ENCODE measurements at regions not wholly inside any gene's neighbourhood (a gene's known extent, or its start where the extent isn't known, plus 50 kb on each side); places are given as distances from the start of the nearest gene placed in this dataset.

- no peak overlapping the region for H3K27ac ChIP-seq (ENCODE audit: low read depth in 1 of 2, low read length in 2 of 2)
- TF ChIP-seq, protein P1, sequence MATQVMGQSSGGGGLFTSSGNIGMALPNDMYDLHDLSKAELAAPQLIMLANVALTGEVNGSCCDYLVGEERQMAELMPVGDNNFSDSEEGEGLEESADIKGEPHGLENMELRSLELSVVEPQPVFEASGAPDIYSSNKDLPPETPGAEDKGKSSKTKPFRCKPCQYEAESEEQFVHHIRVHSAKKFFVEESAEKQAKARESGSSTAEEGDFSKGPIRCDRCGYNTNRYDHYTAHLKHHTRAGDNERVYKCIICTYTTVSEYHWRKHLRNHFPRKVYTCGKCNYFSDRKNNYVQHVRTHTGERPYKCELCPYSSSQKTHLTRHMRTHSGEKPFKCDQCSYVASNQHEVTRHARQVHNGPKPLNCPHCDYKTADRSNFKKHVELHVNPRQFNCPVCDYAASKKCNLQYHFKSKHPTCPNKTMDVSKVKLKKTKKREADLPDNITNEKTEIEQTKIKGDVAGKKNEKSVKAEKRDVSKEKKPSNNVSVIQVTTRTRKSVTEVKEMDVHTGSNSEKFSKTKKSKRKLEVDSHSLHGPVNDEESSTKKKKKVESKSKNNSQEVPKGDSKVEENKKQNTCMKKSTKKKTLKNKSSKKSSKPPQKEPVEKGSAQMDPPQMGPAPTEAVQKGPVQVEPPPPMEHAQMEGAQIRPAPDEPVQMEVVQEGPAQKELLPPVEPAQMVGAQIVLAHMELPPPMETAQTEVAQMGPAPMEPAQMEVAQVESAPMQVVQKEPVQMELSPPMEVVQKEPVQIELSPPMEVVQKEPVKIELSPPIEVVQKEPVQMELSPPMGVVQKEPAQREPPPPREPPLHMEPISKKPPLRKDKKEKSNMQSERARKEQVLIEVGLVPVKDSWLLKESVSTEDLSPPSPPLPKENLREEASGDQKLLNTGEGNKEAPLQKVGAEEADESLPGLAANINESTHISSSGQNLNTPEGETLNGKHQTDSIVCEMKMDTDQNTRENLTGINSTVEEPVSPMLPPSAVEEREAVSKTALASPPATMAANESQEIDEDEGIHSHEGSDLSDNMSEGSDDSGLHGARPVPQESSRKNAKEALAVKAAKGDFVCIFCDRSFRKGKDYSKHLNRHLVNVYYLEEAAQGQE (IDR thresholded peaks at IDR 0.05): no peak
- H3K4me3 ChIP-seq (ENCODE audit: low read depth in 1 of 3, low read length in 3 of 3): no peak overlapping the region
- no peak for DNase-seq (ENCODE audit: low spot score)
- H3K9me3 ChIP-seq (ENCODE audit: control insufficient read depth in 4 of 4, low read length in 3 of 4): no peaks in the 10 kb centered on the region
- no peak overlapping the region for H3K9ac ChIP-seq (ENCODE audit: low read depth in 1 of 2, low read length in 2 of 2)
- no peaks in the 10 kb centered on the region for H3K36me3 ChIP-seq (ENCODE audit: control insufficient read depth in 4 of 4, insufficient read depth in 3 of 4, low read depth in 1 of 4, low read length in 3 of 4)
- WGBS: 44% methylated on average over 4 of the region's 4 CpGs
- H3K4me1 ChIP-seq (ENCODE audit: control insufficient read depth in 4 of 4, insufficient read depth in 4 of 4, low read length in 3 of 4): no peaks in the 10 kb centered on the region
- H3K27me3 ChIP-seq (ENCODE audit: control insufficient read depth in 4 of 4, insufficient read depth in 4 of 4, low read length in 3 of 4): peaks cover 0 to 3% (median 0%) of the 10 kb centered on the region in 4 donors
Measured at GRCh38 chr1:30197639-30198450, 525.5 kb downstream of the MATN1 start.

GRCh38 chr1:30196872-30197638, 526.3 kb downstream of the MATN1 start:
- DNase-seq (ENCODE audit: low spot score): no peak
- TF ChIP-seq HNF4A (conservative IDR thresholded peaks at IDR 0.05) (no peak), FOXA2 (IDR thresholded peaks at IDR 0.05) (no peak)
- TF ChIP-seq, protein P2, sequence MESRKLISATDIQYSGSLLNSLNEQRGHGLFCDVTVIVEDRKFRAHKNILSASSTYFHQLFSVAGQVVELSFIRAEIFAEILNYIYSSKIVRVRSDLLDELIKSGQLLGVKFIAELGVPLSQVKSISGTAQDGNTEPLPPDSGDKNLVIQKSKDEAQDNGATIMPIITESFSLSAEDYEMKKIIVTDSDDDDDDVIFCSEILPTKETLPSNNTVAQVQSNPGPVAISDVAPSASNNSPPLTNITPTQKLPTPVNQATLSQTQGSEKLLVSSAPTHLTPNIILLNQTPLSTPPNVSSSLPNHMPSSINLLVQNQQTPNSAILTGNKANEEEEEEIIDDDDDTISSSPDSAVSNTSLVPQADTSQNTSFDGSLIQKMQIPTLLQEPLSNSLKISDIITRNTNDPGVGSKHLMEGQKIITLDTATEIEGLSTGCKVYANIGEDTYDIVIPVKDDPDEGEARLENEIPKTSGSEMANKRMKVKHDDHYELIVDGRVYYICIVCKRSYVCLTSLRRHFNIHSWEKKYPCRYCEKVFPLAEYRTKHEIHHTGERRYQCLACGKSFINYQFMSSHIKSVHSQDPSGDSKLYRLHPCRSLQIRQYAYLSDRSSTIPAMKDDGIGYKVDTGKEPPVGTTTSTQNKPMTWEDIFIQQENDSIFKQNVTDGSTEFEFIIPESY (IDR thresholded peaks at IDR 0.05): no peak

DNA sequence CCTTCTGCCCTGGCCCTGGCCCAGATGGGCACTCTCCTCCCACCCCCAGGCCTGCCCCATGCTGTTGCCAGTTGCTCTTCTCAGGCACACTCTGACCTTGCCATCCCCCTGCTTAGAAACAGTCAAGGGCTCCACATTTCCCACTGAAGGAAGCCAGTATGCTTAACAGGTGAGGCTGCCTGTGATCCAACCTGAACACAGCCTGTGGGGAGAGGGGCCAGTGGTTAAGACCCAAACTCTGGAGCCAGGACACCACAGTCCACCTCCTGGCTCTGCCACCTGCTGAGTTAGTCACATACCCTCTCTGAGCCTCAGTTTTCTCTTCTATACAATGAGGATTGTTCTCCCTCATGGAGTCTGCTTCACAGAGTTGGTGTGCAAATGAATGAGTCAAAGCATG, 526.9 kb downstream of the MATN1 start:
- Histone ChIP-seq H3K27ac (ENCODE audit: low read depth in 1 of 2, low read length in 2 of 2) (no peak overlapping the region), H3K36me3 (ENCODE audit: control insufficient read depth in 4 of 4, insufficient read depth in 3 of 4, low read depth in 1 of 4, low read length in 3 of 4) (no peaks in the 10 kb centered on the region)
- TF ChIP-seq SP1 (IDR thresholded peaks at IDR 0.05): no peak
- TF ChIP-seq EGR1 (IDR thresholded peaks at IDR 0.05; ENCODE audit: low read depth in 2 of 2): no peak
- TF ChIP-seq JUND (IDR thresholded peaks at IDR 0.05): no peak
- TF ChIP-seq, protein P3, sequence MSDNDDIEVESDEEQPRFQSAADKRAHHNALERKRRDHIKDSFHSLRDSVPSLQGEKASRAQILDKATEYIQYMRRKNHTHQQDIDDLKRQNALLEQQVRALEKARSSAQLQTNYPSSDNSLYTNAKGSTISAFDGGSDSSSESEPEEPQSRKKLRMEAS (IDR thresholded peaks at IDR 0.05): no peak
- no peak for TF ChIP-seq HNF4A (conservative IDR thresholded peaks at IDR 0.05)
- no peak for TF ChIP-seq RAD21 (IDR thresholded peaks at IDR 0.05)
- no peak for TF ChIP-seq FOXA1 (IDR thresholded peaks at IDR 0.05)
- TF ChIP-seq GABPA (IDR thresholded peaks at IDR 0.05 in 1 of 2, conservative IDR thresholded peaks at IDR 0.05 in 1 of 2): no peak
- TF ChIP-seq TAF1 (conservative IDR thresholded peaks at IDR 0.05): no peak
- TF ChIP-seq, protein P2 (IDR thresholded peaks at IDR 0.05): no peak
- no peak for TF ChIP-seq ATF3 (IDR thresholded peaks at IDR 0.05)
- TF ChIP-seq, protein P1 (IDR thresholded peaks at IDR 0.05): no peak

More at GRCh38 chr1:30196872-30197638, 526.3 kb downstream of the MATN1 start:
- Histone ChIP-seq H3K9ac (ENCODE audit: low read depth in 1 of 2, low read length in 2 of 2) (no peak overlapping the region), H3K9me3 (ENCODE audit: control insufficient read depth in 4 of 4, low read length in 3 of 4) (no peaks in the 10 kb centered on the region), H3K27me3 (ENCODE audit: control insufficient read depth in 4 of 4, insufficient read depth in 4 of 4, low read length in 3 of 4) (peaks cover 0 to 3% (median 0%) of the 10 kb centered on the region in 4 donors), H3K4me3 (ENCODE audit: low read depth in 1 of 3, low read length in 3 of 3) (no peak overlapping the region), H3K4me1 (ENCODE audit: control insufficient read depth in 4 of 4, insufficient read depth in 4 of 4, low read length in 3 of 4) (no peaks in the 10 kb centered on the region), H3K27ac (ENCODE audit: low read depth in 1 of 2, low read length in 2 of 2) (no peak overlapping the region), H3K36me3 (ENCODE audit: control insufficient read depth in 4 of 4, insufficient read depth in 3 of 4, low read depth in 1 of 4, low read length in 3 of 4) (no peaks in the 10 kb centered on the region)
- WGBS: 54% methylated on average over 13 of the region's 13 CpGs

More for the DNA sequence above, 526.9 kb downstream of the MATN1 start:
- Histone ChIP-seq H3K27me3 (ENCODE audit: control insufficient read depth in 4 of 4, insufficient read depth in 4 of 4, low read length in 3 of 4) (peaks cover 0 to 3% (median 0%) of the 10 kb centered on the region in 4 donors), H3K4me1 (ENCODE audit: control insufficient read depth in 4 of 4, insufficient read depth in 4 of 4, low read length in 3 of 4) (no peaks in the 10 kb centered on the region), H3K4me3 (ENCODE audit: low read depth in 1 of 3, low read length in 3 of 3) (no peak overlapping the region), H3K9ac (ENCODE audit: low read depth in 1 of 2, low read length in 2 of 2) (no peak overlapping the region), H3K9me3 (ENCODE audit: control insufficient read depth in 4 of 4, low read length in 3 of 4) (no peaks in the 10 kb centered on the region)
- DNase-seq (ENCODE audit: low spot score): no peak
